ENCODE measurements at regions not wholly inside any gene's neighbourhood (a gene's known extent, or its start where the extent isn't known, plus 50 kb on each side); places are given as distances from the start of the nearest gene placed in this dataset.
A peak's percentile ranks its signal among the peaks of the same experiment; 100 is the strongest.

GRCh38 chr13:106942563-106942962 is 374.6 kb upstream of the ARGLU1 start:
- H3K4me1 ChIP-seq (ENCODE audit: control insufficient read depth in 2 of 2, insufficient read depth in 2 of 2, low read length in 2 of 2): no peaks in the 10 kb centered on the region
- H3K27ac ChIP-seq (ENCODE audit: low read depth in 1 of 2, low read length in 1 of 2): no peak overlapping the region
- no peak for DNase-seq (ENCODE audit: low read depth in 6 of 9, low spot score in 9 of 9)
- no peaks in the 10 kb centered on the region for H3K9me3 ChIP-seq (ENCODE audit: control insufficient read depth in 2 of 2, insufficient read depth in 1 of 2, low read length in 1 of 2)
- no peaks in the 10 kb centered on the region for H3K36me3 ChIP-seq (ENCODE audit: control insufficient read depth in 2 of 2, insufficient read depth in 2 of 2, low read length in 1 of 2)
- H3K27me3 ChIP-seq (ENCODE audit: control insufficient read depth in 2 of 2, insufficient read depth in 1 of 2, low read length in 1 of 2): no peaks in the 10 kb centered on the region
- WGBS: 85% methylated on average over 3 of the region's 3 CpGs
- no peak overlapping the region for H3K4me3 ChIP-seq (ENCODE audit: low read length in 2 of 2)

- H3K27me3 ChIP-seq (ENCODE audit: control insufficient read depth in 2 of 2, insufficient read depth in 1 of 2, low read length in 1 of 2): no peaks in the 10 kb centered on the region
- no peaks in the 10 kb centered on the region for H3K9me3 ChIP-seq (ENCODE audit: control insufficient read depth in 2 of 2, insufficient read depth in 1 of 2, low read length in 1 of 2)
- no peak overlapping the region for H3K27ac ChIP-seq (ENCODE audit: low read depth in 1 of 2, low read length in 1 of 2)
- 95% methylated on average over 8 of the region's 8 CpGs for WGBS
- no peak for DNase-seq (ENCODE audit: low read depth in 6 of 9, low spot score in 9 of 9)
- no peaks in the 10 kb centered on the region for H3K36me3 ChIP-seq (ENCODE audit: control insufficient read depth in 2 of 2, insufficient read depth in 2 of 2, low read length in 1 of 2)
- H3K4me1 ChIP-seq (ENCODE audit: control insufficient read depth in 2 of 2, insufficient read depth in 2 of 2, low read length in 2 of 2): no peaks in the 10 kb centered on the region
- no peak overlapping the region for H3K4me3 ChIP-seq (ENCODE audit: low read length in 2 of 2)
Observed at GRCh38 chr13:106941779-106942178, 373.8 kb upstream of the ARGLU1 start.

DNA sequence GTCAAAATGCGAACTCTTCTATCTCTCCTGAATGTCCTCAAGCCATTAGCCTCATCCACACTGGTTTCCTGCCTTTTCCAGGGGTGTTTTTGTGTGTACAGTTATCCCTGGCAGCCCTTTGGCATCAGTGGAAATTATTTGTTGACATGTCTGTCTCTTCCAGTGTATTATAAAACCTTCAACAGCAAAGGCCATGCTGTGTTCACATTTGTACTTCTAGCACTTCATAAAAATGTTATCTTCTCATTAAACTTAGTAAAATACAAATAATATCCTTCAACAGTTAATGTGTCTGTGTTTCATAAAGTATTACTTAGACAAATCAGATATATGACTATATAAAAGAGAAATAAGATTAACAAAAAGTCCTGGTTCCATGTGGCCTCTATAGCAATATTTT is 359.5 kb upstream of the ARGLU1 start:
- Histone ChIP-seq H3K4me1 (ENCODE audit: control insufficient read depth in 2 of 2, insufficient read depth in 2 of 2, low read length in 2 of 2) (no peaks in the 10 kb centered on the region), H3K9me3 (ENCODE audit: control insufficient read depth in 2 of 2, insufficient read depth in 1 of 2, low read length in 1 of 2) (no peaks in the 10 kb centered on the region), H3K27ac (ENCODE audit: low read depth in 1 of 2, low read length in 1 of 2) (no peak overlapping the region), H3K4me3 (ENCODE audit: low read length in 2 of 2) (no peak overlapping the region), H3K27me3 (ENCODE audit: control insufficient read depth in 2 of 2, insufficient read depth in 1 of 2, low read length in 1 of 2) (no peaks in the 10 kb centered on the region), H3K36me3 (ENCODE audit: control insufficient read depth in 2 of 2, insufficient read depth in 2 of 2, low read length in 1 of 2) (no peaks in the 10 kb centered on the region)
- no peak for DNase-seq (ENCODE audit: low read depth in 6 of 9, low spot score in 9 of 9)
- 87% methylated on average over 1 of the region's 1 CpG for WGBS

GRCh38 chr13:106922384-106922783 is 354.4 kb upstream of the ARGLU1 start:
- Histone ChIP-seq H3K36me3 (ENCODE audit: control insufficient read depth in 2 of 2, insufficient read depth in 2 of 2, low read length in 1 of 2) (no peaks in the 10 kb centered on the region), H3K27ac (ENCODE audit: low read depth in 1 of 2, low read length in 1 of 2) (no peak overlapping the region), H3K27me3 (ENCODE audit: control insufficient read depth in 2 of 2, insufficient read depth in 1 of 2, low read length in 1 of 2) (peaks cover 0 to 9% of the 10 kb centered on the region in 2 donors), H3K9me3 (ENCODE audit: control insufficient read depth in 2 of 2, insufficient read depth in 1 of 2, low read length in 1 of 2) (peaks cover 0 to 5% of the 10 kb centered on the region in 2 donors), H3K4me1 (ENCODE audit: control insufficient read depth in 2 of 2, insufficient read depth in 2 of 2, low read length in 2 of 2) (peaks cover 0 to 9% of the 10 kb centered on the region in 2 donors), H3K4me3 (ENCODE audit: low read length in 2 of 2) (no peak overlapping the region)
- no peak for DNase-seq (ENCODE audit: low read depth in 6 of 9, low spot score in 9 of 9)
- WGBS: 95% methylated on average over 6 of the region's 6 CpGs

GRCh38 chr13:106919638-106920037 is 351.7 kb upstream of the ARGLU1 start:
- 43% methylated on average over 13 of the region's 13 CpGs for WGBS

GRCh38 chr13:106919133-106919532 is 351.2 kb upstream of the ARGLU1 start:
- no peaks in the 10 kb centered on the region for H3K36me3 ChIP-seq (ENCODE audit: control insufficient read depth in 2 of 2, insufficient read depth in 2 of 2, low read length in 1 of 2)
- no peak overlapping the region for H3K4me3 ChIP-seq (ENCODE audit: low read length in 2 of 2)
- 3% methylated on average over 7 of the region's 7 CpGs for WGBS
- peaks cover 0 to 15% of the 10 kb centered on the region in 2 donors for H3K4me1 ChIP-seq (ENCODE audit: control insufficient read depth in 2 of 2, insufficient read depth in 2 of 2, low read length in 2 of 2)
- peak in 3 of 9 donors; percentile 13 to 33 (median 15) for DNase-seq (ENCODE audit: low read depth in 6 of 9, low spot score in 9 of 9)
- no peak overlapping the region for H3K27ac ChIP-seq (ENCODE audit: low read depth in 1 of 2, low read length in 1 of 2)
- peaks cover 0 to 5% of the 10 kb centered on the region in 2 donors for H3K9me3 ChIP-seq (ENCODE audit: control insufficient read depth in 2 of 2, insufficient read depth in 1 of 2, low read length in 1 of 2)
- peaks cover 3 to 15% of the 10 kb centered on the region in 2 donors for H3K27me3 ChIP-seq (ENCODE audit: control insufficient read depth in 2 of 2, insufficient read depth in 1 of 2, low read length in 1 of 2)

More at GRCh38 chr13:106919638-106920037, 351.7 kb upstream of the ARGLU1 start:
- DNase-seq (ENCODE audit: low read depth in 6 of 9, low spot score in 9 of 9): no peak
- Histone ChIP-seq H3K27me3 (ENCODE audit: control insufficient read depth in 2 of 2, insufficient read depth in 1 of 2, low read length in 1 of 2) (peaks cover 3 to 15% of the 10 kb centered on the region in 2 donors), H3K4me1 (ENCODE audit: control insufficient read depth in 2 of 2, insufficient read depth in 2 of 2, low read length in 2 of 2) (peaks cover 0 to 15% of the 10 kb centered on the region in 2 donors), H3K36me3 (ENCODE audit: control insufficient read depth in 2 of 2, insufficient read depth in 2 of 2, low read length in 1 of 2) (no peaks in the 10 kb centered on the region), H3K9me3 (ENCODE audit: control insufficient read depth in 2 of 2, insufficient read depth in 1 of 2, low read length in 1 of 2) (peaks cover 0 to 5% of the 10 kb centered on the region in 2 donors), H3K4me3 (ENCODE audit: low read length in 2 of 2) (no peak overlapping the region), H3K27ac (ENCODE audit: low read depth in 1 of 2, low read length in 1 of 2) (peak overlapping the region in 1 of 2 donors; percentile 11)

GRCh38 chr13:106918557-106918860 is 350.6 kb upstream of the ARGLU1 start:
- H3K4me1 ChIP-seq (ENCODE audit: control insufficient read depth in 2 of 2, insufficient read depth in 2 of 2, low read length in 2 of 2): peaks cover 0 to 15% of the 10 kb centered on the region in 2 donors
- no peak for DNase-seq (ENCODE audit: low read depth in 6 of 9, low spot score in 9 of 9)
- WGBS: 69% methylated on average over 3 of the region's 3 CpGs
- H3K4me3 ChIP-seq (ENCODE audit: low read length in 2 of 2): no peak overlapping the region
- H3K9me3 ChIP-seq (ENCODE audit: control insufficient read depth in 2 of 2, insufficient read depth in 1 of 2, low read length in 1 of 2): peaks cover 0 to 5% of the 10 kb centered on the region in 2 donors
- H3K27me3 ChIP-seq (ENCODE audit: control insufficient read depth in 2 of 2, insufficient read depth in 1 of 2, low read length in 1 of 2): peaks cover 3 to 15% of the 10 kb centered on the region in 2 donors
- no peak overlapping the region for H3K27ac ChIP-seq (ENCODE audit: low read depth in 1 of 2, low read length in 1 of 2)
- H3K36me3 ChIP-seq (ENCODE audit: control insufficient read depth in 2 of 2, insufficient read depth in 2 of 2, low read length in 1 of 2): no peaks in the 10 kb centered on the region

- H3K4me1 ChIP-seq (ENCODE audit: control insufficient read depth in 2 of 2, insufficient read depth in 2 of 2, low read length in 2 of 2): peaks cover 0 to 15% of the 10 kb centered on the region in 2 donors
- WGBS: under 1% methylated on average over 63 of the region's 63 CpGs
Observed at GRCh38 chr13:106917673-106918556, 350.0 kb upstream of the ARGLU1 start.

GRCh38 chr13:106917024-106917571 is 349.2 kb upstream of the ARGLU1 start:
- Histone ChIP-seq H3K4me3 (ENCODE audit: low read length in 2 of 2) (peak overlapping the region; percentile 67 to 68), H3K4me1 (ENCODE audit: control insufficient read depth in 2 of 2, insufficient read depth in 2 of 2, low read length in 2 of 2) (peaks cover 0 to 15% of the 10 kb centered on the region in 2 donors), H3K36me3 (ENCODE audit: control insufficient read depth in 2 of 2, insufficient read depth in 2 of 2, low read length in 1 of 2) (no peaks in the 10 kb centered on the region), H3K9me3 (ENCODE audit: control insufficient read depth in 2 of 2, insufficient read depth in 1 of 2, low read length in 1 of 2) (peaks cover 0 to 5% of the 10 kb centered on the region in 2 donors), H3K27me3 (ENCODE audit: control insufficient read depth in 2 of 2, insufficient read depth in 1 of 2, low read length in 1 of 2) (peaks cover 3 to 15% of the 10 kb centered on the region in 2 donors), H3K27ac (ENCODE audit: low read depth in 1 of 2, low read length in 1 of 2) (no peak overlapping the region)
- peak in 1 of 9 donors; percentile 8 for DNase-seq (ENCODE audit: low read depth in 6 of 9, low spot score in 9 of 9)
- WGBS: 35% methylated on average over 33 of the region's 33 CpGs

More at GRCh38 chr13:106917673-106918556, 350.0 kb upstream of the ARGLU1 start:
- DNase-seq (ENCODE audit: low read depth in 6 of 9, low spot score in 9 of 9): peak; percentile 38 to 85 (median 70)
- Histone ChIP-seq H3K4me3 (ENCODE audit: low read length in 2 of 2) (peak overlapping the region; percentile 67 to 68), H3K27me3 (ENCODE audit: control insufficient read depth in 2 of 2, insufficient read depth in 1 of 2, low read length in 1 of 2) (peaks cover 3 to 15% of the 10 kb centered on the region in 2 donors), H3K27ac (ENCODE audit: low read depth in 1 of 2, low read length in 1 of 2) (peak overlapping the region; percentile 59 to 78), H3K9me3 (ENCODE audit: control insufficient read depth in 2 of 2, insufficient read depth in 1 of 2, low read length in 1 of 2) (peaks cover 0 to 5% of the 10 kb centered on the region in 2 donors), H3K36me3 (ENCODE audit: control insufficient read depth in 2 of 2, insufficient read depth in 2 of 2, low read length in 1 of 2) (no peaks in the 10 kb centered on the region)
